ENCODE measurements at regions not wholly inside any gene's neighbourhood (a gene's known extent, or its start where the extent isn't known, plus 50 kb on each side); places are given as distances from the start of the nearest gene placed in this dataset.

- TF ChIP-seq EZH2 (IDR thresholded peaks at IDR 0.05; ENCODE audit: insufficient read depth, poor library complexity, severe bottlenecking) (no peak), EZH2phosphoT487 (IDR thresholded peaks at IDR 0.05; ENCODE audit: insufficient read depth, low read depth) (no peak)
Observed at GRCh38 chr1:220371324-220371723, 99.1 kb upstream of the RAB3GAP2 start.
